ENCODE measurements at regions not wholly inside any gene's neighbourhood (a gene's known extent, or its start where the extent isn't known, plus 50 kb on each side); places are given as distances from the start of the nearest gene placed in this dataset.

DNA sequence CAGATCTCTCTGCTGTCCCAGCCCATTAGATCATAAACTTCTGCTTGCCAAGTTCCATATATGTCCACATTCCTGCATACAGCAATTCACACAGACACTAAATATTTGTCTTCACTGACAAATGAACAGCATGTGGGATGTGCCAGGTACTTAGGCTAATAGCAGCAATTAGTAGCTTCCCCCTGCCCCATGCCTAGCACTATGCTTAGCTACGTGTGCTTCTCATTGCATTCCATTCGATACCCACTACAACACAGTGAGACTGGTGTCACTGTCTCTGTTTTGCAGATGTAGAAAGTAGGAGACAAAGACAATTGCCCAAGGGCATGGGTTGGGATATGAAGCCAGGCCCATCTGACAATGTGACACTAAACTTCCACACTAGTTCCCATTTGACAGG is 308.4 kb downstream of the BCL11B start:
- ChIA-PET CTCF (no interaction called here), POLR2A (no interaction called here)
- no peak for TF ChIP-seq CTCF (IDR thresholded peaks at IDR 0.05; ENCODE audit: insufficient read depth, low read length, missing control alignments)
- DNase-seq (ENCODE audit: low read depth, low spot score): no peak
- no peak overlapping the region for H3K4me3 ChIP-seq (ENCODE audit: low read depth, low read length)

DNA sequence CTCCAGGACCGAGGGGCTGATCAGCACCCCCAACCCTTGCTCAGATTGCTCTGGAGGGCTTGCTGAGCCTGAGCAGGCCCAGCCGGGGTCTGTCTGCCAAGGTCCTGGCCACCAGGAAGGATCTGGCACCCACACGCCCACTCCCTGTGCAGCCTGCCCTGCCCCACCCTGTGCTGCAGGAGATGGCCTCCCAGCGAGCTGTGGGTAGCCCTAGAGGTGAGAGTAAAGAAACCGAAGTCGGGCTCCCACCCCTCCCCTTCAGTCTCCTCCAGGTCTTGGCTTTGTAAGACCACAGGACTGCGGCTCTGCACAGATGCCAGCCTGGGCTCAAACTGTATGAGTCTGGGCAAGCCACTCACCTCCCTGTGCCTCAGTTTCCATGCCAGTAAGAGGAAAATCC is 307.8 kb downstream of the BCL11B start:
- no peak overlapping the region for H3K4me3 ChIP-seq (ENCODE audit: low read depth, low read length)
- ChIA-PET POLR2A (no interaction called here), CTCF (no interaction called here)
- DNase-seq (ENCODE audit: low read depth, low spot score): no peak
- TF ChIP-seq CTCF (IDR thresholded peaks at IDR 0.05; ENCODE audit: insufficient read depth, low read length, missing control alignments): no peak

GRCh38 chr14:98965076-98965475 is 306.9 kb downstream of the BCL11B start:
- POLR2A ChIA-PET: no interaction called here
- no peak for TF ChIP-seq CTCF (IDR thresholded peaks at IDR 0.05; ENCODE audit: insufficient read depth, low read length, missing control alignments)
- CTCF ChIA-PET: no interaction called here
- DNase-seq (ENCODE audit: low read depth, low spot score): no peak
- H3K4me3 ChIP-seq (ENCODE audit: low read depth, low read length): no peak overlapping the region

GRCh38 chr14:98966016-98966415 is 306.0 kb downstream of the BCL11B start:
- POLR2A ChIA-PET: no interaction called here

GRCh38 chr14:98966475-98967162 is 305.4 kb downstream of the BCL11B start:
- ChIA-PET POLR2A (no interaction called here), CTCF (no interaction called here)
- H3K4me3 ChIP-seq (ENCODE audit: low read depth, low read length): no peak overlapping the region
- no peak for DNase-seq (ENCODE audit: low read depth, low spot score)
- no peak for TF ChIP-seq CTCF (IDR thresholded peaks at IDR 0.05; ENCODE audit: insufficient read depth, low read length, missing control alignments)

More at GRCh38 chr14:98966016-98966415, 306.0 kb downstream of the BCL11B start:
- CTCF ChIA-PET: no interaction called here
- DNase-seq (ENCODE audit: low read depth, low spot score): no peak
- no peak for TF ChIP-seq CTCF (IDR thresholded peaks at IDR 0.05; ENCODE audit: insufficient read depth, low read length, missing control alignments)
- H3K4me3 ChIP-seq (ENCODE audit: low read depth, low read length): no peak overlapping the region

DNA sequence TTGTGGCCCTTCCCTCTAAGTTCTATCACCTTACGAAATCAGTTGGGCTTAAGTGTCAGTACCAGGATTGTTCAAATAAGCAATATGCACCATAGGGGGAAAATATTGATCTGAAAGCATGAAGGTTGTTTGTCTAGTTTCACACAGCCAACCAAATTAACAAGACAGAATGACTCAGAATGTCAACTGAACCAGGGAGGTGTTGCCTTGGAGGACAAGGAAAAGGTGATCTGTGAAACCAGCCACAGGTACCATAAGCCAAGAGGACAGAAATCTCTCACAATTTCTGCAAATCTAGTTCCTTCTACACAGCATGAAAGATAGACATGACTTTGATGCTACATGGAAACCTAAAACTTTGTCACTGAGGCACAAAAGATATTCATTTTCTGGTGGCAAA is 297.9 kb downstream of the BCL11B start:
- DNase-seq (ENCODE audit: low read depth, low spot score): no peak
- POLR2A ChIA-PET: no interaction called here
- no peak overlapping the region for H3K4me3 ChIP-seq (ENCODE audit: low read depth, low read length)
- no peak for TF ChIP-seq CTCF (IDR thresholded peaks at IDR 0.05; ENCODE audit: insufficient read depth, low read length, missing control alignments)
- CTCF ChIA-PET: no interaction called here

Measured in AG04449 (cell line).